Panc1 (cell line): ENCODE measurements at regions not wholly inside any gene's neighbourhood (a gene's known extent, or its start where the extent isn't known, plus 50 kb on each side); places are given as distances from the start of the nearest gene placed in this dataset.

Source experiments
- ATAC-seq: fragments of 200-7000 bp; cut with Tn5 transposase; 2 replicates; pipeline ENCODE4 v1.9.1; 2020; ENCODE audit warnings: mild to moderate bottlenecking, moderate library complexity
- BruUV-seq: library from RNA; stranded (reverse); fragments of 400-500 nt; replicated peaks from 2 replicates; lab custom pipeline; 2021; lab: Mats Ljungman, UMichigan
- CTCF ChIA-PET: fragments of 300-600 bp; sonication (Branson Sonifier 250); formaldehyde crosslinking; loops from one replicate; lab custom pipeline; 2022; ENCODE audit warnings: antibody characterized with exemption; lab: Charles Lee
- POLR2A ChIA-PET: fragments of 300-600 bp; sonication (Branson Sonifier 250); formaldehyde crosslinking; loops from one replicate; lab custom pipeline; 2022; ENCODE audit warnings: antibody characterized with exemption; lab: Charles Lee
- DNase-seq: peaks from one replicate; pipeline ENCODE4 v3.0.0-alpha.2; 2010; ENCODE audit warnings: low read depth, low spot score
- H3K27ac ChIP-seq: 2 replicates; pipeline ENCODE4 v1.5.1; 2011; ENCODE audit warnings: mild to moderate bottlenecking, low read length, inconsistent platforms
- H3K27me3 ChIP-seq: fragments of 200-500 bp; sonication (Bioruptor generic); 2 replicates; pipeline ENCODE4 v1.6.0; 2014; ENCODE audit warnings: low read length, inconsistent platforms; ENCODE audit not compliant: control insufficient read depth, insufficient read depth
- H3K36me3 ChIP-seq: fragments of 200-500 bp; sonication (Bioruptor generic); 2 replicates; pipeline ENCODE4 v1.5.1; 2014; ENCODE audit warnings: inconsistent platforms, mild to moderate bottlenecking, low read length, moderate library complexity; ENCODE audit not compliant: control insufficient read depth, insufficient read depth
- H3K4me1 ChIP-seq: 2 replicates; pipeline ENCODE4 v1.5.1; 2011; ENCODE audit warnings: inconsistent platforms, mild to moderate bottlenecking, low read length, moderate library complexity; ENCODE audit not compliant: control insufficient read depth, insufficient read depth
- H3K4me3 ChIP-seq, 2 experiments: 2 replicates each; pipeline ENCODE4 v1.5.1; 2011 to 2012; ENCODE audit warnings: low read depth in 2 of 2, low read length in 2 of 2, mild to moderate bottlenecking in 2 of 2, inconsistent platforms in 1 of 2, moderate library complexity in 1 of 2
- H3K9me3 ChIP-seq: fragments of 200-500 bp; sonication (Bioruptor generic); 2 replicates; pipeline ENCODE4 v1.5.1; 2014; ENCODE audit warnings: low read depth, mild to moderate bottlenecking, inconsistent platforms, low read length, moderate library complexity; ENCODE audit not compliant: control insufficient read depth, insufficient read depth
- POLR2AphosphoS5 ChIP-seq: IDR thresholded peaks from 2 replicates; pipeline ENCODE4 v1.6.1; 2012; ENCODE audit warnings: mild to moderate bottlenecking, low read depth, low read length, moderate library complexity
- REST ChIP-seq, 2 experiments: IDR thresholded peaks; 2 replicates each; pipeline ENCODE4 v1.6.1; 2011 to 2012; ENCODE audit warnings: low read depth in 2 of 2, control low read depth in 1 of 2, low read length in 1 of 2, mild to moderate bottlenecking in 1 of 2, moderate library complexity in 1 of 2; ENCODE audit not compliant: insufficient read depth in 1 of 2
- SIN3A ChIP-seq: IDR thresholded peaks from 2 replicates; pipeline ENCODE4 v1.6.1; 2012; ENCODE audit warnings: low read depth, mild to moderate bottlenecking, low read length, moderate library complexity, borderline replicate concordance; ENCODE audit not compliant: insufficient read depth
- TCF7L2 ChIP-seq: IDR thresholded peaks from 2 replicates; pipeline ENCODE4 v1.6.1; 2011; ENCODE audit warnings: mild to moderate bottlenecking, low read depth, low read length, inconsistent platforms
- in situ Hi-C: cut with HindIII; loops from 2 replicates; pipeline ENCODE4 v1.10.0; 2016; ENCODE audit warnings: low sequenced_read_pairs, low pct_unique_long_range_greater_than_20kb
- intact Hi-C: fragments of 100-400 bp; cut with micrococcal nuclease; formaldehyde crosslinking; loops from one replicate; pipeline ENCODE4 v1.10.0; 2022; ENCODE audit not compliant: unreplicated experiment
- TF ChIP-seq, protein P1 (sequence below): fragments of 450-650 bp; IDR thresholded peaks from 2 replicates; pipeline ENCODE4 v1.5.1; 2017; ENCODE audit warnings: mild to moderate bottlenecking

DNA sequence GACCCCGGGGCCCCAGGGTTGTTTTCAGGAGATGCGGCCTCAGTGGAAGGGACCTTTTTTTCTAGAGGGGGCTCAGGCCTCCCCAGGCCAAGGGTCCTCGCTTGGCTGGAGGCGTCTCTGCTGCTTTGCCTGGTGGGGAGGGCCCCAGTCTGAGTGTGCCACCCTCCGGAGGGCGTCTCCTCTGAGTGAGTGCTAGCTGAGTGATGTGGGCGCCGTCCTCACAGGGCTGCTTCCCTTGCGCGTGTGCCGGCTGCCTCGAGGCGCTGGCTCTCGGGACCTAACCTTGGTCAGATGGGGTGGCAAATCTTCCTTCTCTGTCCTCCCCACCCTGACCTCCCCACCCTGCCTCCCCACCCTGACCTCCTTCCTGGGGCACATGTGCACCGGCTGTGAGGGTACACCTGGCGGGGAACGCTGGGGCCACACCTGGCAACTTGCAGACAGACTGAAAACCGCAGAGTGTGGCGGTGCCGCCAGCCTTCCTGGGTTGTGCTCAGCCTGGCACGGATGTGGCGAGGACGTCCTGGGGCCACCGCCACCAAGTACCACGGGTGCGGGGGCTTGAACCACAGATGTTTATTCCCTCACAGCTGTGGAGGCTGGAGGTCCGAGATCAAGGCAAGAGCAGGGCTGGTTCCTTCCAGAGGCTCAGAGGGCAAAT, 93.0 kb upstream of the TTC34 start:
- Histone ChIP-seq H3K27ac (no peak overlapping the region), H3K36me3 (no peaks in the 10 kb centered on the region), H3K4me3 (no peak overlapping the region), H3K27me3 (no peaks in the 10 kb centered on the region), H3K4me1 (no peaks in the 10 kb centered on the region), H3K9me3 (no peaks in the 10 kb centered on the region)
- in situ Hi-C loops: no loop called here
- TF ChIP-seq REST (IDR thresholded peaks at IDR 0.05; ENCODE audit: insufficient read depth in 1 of 2, low read depth in 2 of 2, low read length in 1 of 2): no peak
- TF ChIP-seq, protein P1, sequence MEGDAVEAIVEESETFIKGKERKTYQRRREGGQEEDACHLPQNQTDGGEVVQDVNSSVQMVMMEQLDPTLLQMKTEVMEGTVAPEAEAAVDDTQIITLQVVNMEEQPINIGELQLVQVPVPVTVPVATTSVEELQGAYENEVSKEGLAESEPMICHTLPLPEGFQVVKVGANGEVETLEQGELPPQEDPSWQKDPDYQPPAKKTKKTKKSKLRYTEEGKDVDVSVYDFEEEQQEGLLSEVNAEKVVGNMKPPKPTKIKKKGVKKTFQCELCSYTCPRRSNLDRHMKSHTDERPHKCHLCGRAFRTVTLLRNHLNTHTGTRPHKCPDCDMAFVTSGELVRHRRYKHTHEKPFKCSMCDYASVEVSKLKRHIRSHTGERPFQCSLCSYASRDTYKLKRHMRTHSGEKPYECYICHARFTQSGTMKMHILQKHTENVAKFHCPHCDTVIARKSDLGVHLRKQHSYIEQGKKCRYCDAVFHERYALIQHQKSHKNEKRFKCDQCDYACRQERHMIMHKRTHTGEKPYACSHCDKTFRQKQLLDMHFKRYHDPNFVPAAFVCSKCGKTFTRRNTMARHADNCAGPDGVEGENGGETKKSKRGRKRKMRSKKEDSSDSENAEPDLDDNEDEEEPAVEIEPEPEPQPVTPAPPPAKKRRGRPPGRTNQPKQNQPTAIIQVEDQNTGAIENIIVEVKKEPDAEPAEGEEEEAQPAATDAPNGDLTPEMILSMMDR: no peak
- TF ChIP-seq POLR2AphosphoS5: no peak
- no peak for TF ChIP-seq SIN3A
- no peak for TF ChIP-seq TCF7L2
- DNase-seq (no peak), ATAC-seq (no peak)
- no TSS peak for BruUV-seq
- CTCF ChIA-PET: no interaction called here
- POLR2A ChIA-PET: no interaction called here
- intact Hi-C loops: no loop called here

- Histone ChIP-seq H3K4me1 (no peaks in the 10 kb centered on the region), H3K4me3 (no peak overlapping the region), H3K9me3 (no peaks in the 10 kb centered on the region), H3K36me3 (no peaks in the 10 kb centered on the region), H3K27me3 (no peaks in the 10 kb centered on the region), H3K27ac (no peak overlapping the region)
- no TSS peak for BruUV-seq
- ATAC-seq (no peak), DNase-seq (no peak)
- TF ChIP-seq, protein P1: no peak
- TF ChIP-seq REST (IDR thresholded peaks at IDR 0.05; ENCODE audit: insufficient read depth in 1 of 2, low read depth in 2 of 2, low read length in 1 of 2): no peak
- TF ChIP-seq TCF7L2: no peak
- no peak for TF ChIP-seq SIN3A
- TF ChIP-seq POLR2AphosphoS5: no peak
- CTCF ChIA-PET: no interaction called here
- intact Hi-C loops (no loop called here), in situ Hi-C loops (no loop called here)
- POLR2A ChIA-PET: no interaction called here
Observed at GRCh38 chr1:2896824-2897223, 95.3 kb upstream of the TTC34 start.
